ENCODE measurements at regions not wholly inside any gene's neighbourhood (a gene's known extent, or its start where the extent isn't known, plus 50 kb on each side); places are given as distances from the start of the nearest gene placed in this dataset.

GRCh38 chr2:239682518-239682917 lies 281.7 kb upstream of the HDAC4 start:
- no peak for DNase-seq

DNA sequence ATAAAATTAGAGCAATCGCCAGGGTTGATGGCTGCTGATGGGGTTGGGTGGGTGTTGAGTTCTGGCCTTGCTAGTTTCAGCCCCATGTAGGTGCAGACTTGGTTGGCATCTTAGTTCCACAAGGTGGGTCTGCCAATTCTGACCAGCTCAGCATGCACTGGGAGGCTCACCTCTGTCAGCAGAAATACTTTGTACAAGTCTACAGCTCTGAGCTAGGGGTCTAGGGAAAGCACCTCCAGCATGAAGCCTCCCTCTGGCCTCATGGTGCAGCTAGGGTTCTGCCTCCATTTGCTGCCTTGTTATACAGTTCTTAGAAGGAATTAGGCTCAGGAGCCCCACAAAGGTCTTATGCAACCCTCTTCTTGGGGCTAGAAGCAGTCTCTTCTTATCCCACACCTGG lies 278.9 kb upstream of the HDAC4 start:
- DNase-seq, result no peak

DNA sequence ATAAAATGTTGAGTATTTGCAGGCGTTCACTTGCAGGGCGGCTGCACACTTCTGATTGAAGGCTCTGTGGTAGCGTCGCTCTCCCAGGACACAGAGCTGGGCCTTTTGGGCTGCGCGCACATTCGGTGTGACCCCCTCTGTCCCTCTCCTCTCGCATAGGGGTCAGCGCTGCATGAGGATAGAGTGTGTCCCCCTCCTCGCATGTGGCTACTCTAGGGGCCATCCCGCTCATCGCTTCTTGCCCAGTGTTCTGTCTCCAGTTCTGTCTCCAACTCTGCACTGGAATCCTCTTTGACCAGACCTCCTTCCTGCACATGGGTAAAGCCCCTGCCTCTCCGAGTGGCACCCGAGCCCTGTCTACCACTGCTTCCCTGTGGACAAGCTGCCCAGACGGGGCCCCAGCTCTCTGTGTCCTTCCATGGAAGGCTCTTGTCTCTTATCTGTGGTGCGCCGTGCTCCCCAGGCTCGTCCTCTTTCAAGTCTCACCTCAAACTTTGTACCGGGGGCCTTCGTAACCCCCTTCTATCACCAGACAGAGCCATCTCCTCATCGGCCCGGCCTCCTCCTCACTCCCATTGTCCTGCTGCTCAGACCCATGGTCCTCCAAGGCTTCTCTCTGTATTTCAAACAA lies 278.0 kb upstream of the HDAC4 start:
- no peak for DNase-seq

DNA sequence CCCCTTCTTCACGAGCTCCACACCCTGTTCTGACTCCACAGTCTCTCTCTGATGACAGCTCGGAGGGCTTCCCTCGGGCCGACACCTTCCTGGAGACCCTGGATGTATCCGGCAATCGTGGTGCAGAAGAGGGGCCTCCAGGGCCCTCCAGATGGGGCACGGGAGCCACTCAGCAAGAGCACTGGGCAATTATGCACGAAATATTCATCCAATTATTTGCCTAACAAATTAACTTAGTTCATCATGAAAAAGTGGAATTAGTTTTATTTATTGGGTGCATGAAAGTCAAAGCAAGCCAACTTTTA lies 277.3 kb upstream of the HDAC4 start:
- DNase-seq, result no peak

- no peak for DNase-seq
Observed at GRCh38 chr2:239677453-239678185, 276.8 kb upstream of the HDAC4 start.

DNA sequence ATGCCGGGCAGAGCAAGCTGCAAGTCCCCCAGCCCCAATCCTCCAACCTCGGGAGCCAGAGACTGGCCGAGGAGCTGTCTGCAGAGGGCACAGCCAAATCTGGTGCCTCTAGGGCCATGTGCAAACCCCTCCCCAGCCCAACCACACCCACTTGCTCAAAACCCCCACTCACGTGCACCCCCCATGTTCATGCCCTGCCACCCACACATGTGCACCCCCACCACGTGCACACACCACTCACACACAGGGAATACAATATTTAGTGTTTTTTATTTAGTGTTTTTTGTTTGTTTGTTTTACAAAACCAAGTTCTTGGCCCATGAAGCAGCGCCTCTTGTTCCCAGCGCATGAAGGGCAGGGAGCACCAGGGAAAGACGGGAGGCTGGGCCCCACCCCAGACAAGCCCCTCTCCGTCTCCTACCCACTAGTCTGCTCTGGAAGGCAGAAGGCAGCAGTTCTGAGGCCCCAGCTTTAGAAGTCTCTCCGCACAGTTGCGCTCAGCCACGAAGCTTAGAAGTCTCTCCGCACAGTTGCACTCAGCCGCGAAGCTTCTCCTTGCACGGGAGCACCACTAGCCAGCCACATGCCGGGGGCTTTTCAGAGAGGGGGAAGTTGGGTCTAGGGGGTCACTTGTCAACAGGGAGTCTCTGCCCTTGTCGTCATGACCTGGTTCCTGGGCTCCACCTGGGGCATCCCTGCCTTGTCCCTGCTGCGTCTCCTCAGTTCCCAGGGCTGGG lies 276.1 kb upstream of the HDAC4 start:
- no peak for DNase-seq

GRCh38 chr2:239675826-239676715 lies 275.3 kb upstream of the HDAC4 start:
- DNase-seq, result no peak

- no peak for DNase-seq
Observed at GRCh38 chr2:239674981-239675825, 274.4 kb upstream of the HDAC4 start.

DNA sequence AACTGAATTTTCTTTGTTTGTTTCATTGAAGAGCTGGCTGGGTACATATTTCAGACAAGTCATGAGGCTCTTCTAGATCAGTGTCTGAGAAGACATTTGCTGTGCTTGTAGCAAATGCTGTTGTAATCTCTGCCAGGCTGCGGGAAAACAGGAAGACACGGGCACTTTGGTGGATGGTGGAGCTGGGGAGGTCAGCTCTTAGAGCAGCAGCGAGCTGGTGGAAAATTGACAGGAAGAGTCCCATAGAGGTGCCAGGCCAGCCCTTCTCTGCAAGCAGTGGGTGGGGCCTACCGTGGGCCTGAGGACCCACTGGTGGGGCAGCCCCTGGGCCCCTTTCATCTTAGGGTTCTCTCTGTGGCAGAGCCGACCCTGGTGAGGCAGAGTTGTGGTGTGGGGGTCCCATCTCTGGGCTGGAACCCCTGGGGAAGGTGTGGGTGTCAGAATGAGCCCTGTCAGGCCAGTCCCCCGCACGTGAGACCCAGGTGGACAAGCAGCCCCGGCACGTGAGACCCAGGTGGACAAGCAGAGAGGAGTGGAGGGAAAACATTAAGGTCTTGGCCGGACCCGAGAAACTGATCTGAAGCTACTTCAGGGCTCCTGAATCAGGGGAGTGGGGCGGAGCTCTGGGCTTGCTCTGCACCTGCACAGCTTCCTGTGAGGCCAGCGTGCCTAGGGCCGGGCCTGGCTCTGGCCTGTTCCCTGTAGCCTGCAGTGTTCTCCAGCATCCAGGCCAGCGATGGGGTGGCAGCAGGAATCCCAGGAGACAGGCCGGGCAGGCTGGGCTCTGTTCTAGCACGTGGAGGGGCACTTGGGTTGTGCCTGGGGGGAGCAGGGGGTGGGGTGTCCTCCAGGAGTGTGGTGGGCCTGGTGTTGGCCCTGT lies 273.5 kb upstream of the HDAC4 start:
- DNase-seq, result no peak

DNA sequence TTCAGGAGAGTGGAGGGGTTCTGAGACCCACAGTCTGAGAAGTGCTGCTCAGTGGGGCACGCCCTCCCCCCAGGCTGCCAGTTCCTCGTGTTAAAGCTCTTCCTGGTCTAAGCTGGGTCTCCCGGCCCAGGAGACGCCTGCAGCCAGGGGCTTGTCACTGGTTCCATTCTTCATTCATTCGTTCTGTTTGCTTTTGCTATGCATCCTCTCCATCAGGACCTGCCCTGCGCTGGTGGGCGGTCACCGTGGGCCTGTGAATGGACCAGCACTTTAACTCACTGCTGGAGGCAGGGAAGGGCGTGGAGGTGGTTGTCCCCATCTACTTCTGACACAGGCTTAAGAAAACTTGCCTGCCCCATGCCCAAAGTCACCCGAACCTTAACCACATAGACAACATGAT lies 272.8 kb upstream of the HDAC4 start:
- no peak for DNase-seq

GRCh38 chr2:239671916-239672849 lies 271.4 kb upstream of the HDAC4 start:
- no peak for DNase-seq

DNA sequence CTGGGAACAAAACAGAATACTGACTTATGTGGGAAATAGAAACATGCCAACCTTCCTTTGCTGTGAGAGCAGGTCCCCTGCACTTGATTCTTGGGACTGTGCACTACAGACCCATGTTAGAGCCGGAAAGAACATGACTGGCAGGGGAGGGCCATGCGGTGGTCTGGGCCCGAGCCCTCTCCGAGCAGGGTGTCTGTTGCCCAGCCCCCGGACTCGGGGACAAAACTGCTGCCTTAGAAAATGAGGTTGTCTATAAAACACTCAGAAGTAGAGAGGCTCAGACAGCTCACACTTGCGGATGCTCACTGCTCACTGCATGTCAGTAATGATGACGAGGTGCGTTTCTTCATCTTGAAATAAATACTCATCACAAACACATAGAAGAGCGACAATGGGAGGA lies 270.7 kb upstream of the HDAC4 start:
- no peak for DNase-seq

GRCh38 chr2:239670463-239671120 lies 269.8 kb upstream of the HDAC4 start:
- no peak for DNase-seq

DNA sequence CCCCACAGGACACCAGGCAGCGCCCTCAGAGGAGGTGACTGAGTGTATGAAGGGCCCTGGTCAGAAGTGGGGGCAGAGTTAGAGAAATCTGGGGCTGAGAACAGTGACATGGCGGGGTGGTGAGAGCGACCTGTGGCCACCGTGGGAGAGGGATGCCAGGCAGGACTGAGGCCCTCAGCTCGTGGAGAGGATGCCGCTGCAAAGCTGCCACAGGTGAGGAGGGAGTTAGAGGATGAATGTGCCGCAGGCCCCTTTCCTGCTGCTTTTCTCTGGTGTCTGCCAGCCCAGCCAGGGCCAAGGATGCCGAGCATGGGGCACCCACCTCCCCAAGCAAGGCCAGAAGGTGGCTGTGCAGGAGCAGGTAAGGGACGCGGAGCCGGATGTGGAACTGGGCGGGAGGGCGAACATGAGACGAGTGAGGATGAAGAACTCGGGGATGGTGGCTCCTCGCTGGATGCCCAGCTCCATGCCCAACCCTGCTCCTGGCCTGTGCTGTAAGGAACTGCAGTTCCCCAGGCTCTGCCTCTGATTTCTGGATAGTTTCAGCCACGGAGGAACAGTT lies 269.2 kb upstream of the HDAC4 start:
- no peak for DNase-seq

- no peak for DNase-seq
Observed at GRCh38 chr2:239669181-239669898, 268.5 kb upstream of the HDAC4 start.

DNA sequence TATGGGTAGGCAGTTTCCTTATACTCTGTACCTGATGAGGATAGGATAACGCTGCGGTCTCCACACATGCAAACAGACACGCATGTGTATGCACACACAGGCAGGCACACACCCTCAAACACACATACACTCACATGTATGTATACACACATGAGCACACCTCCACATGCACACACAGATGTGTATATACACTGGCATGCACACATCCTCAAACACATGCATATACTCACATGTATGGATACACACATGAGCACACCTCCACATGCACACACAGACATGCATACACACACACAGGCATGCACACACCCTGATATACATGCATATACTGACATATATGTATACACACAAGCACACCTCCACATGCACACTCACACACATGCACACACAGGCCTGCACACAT lies 267.8 kb upstream of the HDAC4 start:
- DNase-seq, result no peak

DNA sequence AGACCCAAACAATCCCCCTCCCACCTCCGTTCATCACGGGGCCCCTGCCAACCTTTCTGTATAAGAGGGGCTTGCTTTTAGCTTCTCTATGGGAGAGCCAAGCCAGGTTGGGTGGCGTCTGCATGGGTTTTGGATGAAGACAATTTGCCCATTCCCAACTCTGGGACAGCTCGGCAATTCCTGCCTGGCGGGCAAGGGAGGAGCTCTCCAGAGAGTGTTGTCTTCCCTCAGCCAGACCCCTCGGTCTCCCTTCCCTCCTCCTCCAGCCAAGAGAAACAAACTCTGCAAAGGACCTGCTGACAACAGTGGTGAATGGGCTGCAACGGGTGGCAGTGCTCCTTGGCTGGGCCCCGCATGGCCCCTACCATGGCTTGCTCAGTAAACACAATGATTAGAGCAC lies 267.2 kb upstream of the HDAC4 start:
- no peak for DNase-seq

- DNase-seq, result no peak
Observed at GRCh38 chr2:239667431-239667985, 266.7 kb upstream of the HDAC4 start.

Measured in activated CD4-positive, alpha-beta T cell treated with anti-CD3 and anti-CD28 coated beads, Interleukin-2, amount 50 U/mL, for 16 hours (primary cell).